GM21423 (cell line): ENCODE measurements at regions not wholly inside any gene's neighbourhood (a gene's known extent, or its start where the extent isn't known, plus 50 kb on each side); places are given as distances from the start of the nearest gene placed in this dataset.
"Not testable (repeated sequence)": the region's sequence is repeated elsewhere in the genome, so short reads cannot be mapped to it uniquely, and the experiment has no call there.

Experiments
- ATAC-seq: cut with Tn5 transposase; IDR thresholded peaks from one replicate; pipeline ENCODE4 v1.9.1; 2021; ENCODE audit warnings: mild to moderate bottlenecking, moderate library complexity; ENCODE audit not compliant: unreplicated experiment

- no peak for ATAC-seq
These were observed 162.5 kb upstream of the SOX2 start for GRCh38 chr3:181549266-181549665.

GRCh38 chr3:181541414-181541813 lies 170.3 kb upstream of the SOX2 start:
- no peak for ATAC-seq

GRCh38 chr3:181534781-181535221 lies 176.9 kb upstream of the SOX2 start:
- no peak for ATAC-seq

GRCh38 chr3:181533811-181534210 lies 177.9 kb upstream of the SOX2 start:
- ATAC-seq, result no peak

- ATAC-seq, result no peak
These were observed 181.1 kb upstream of the SOX2 start for GRCh38 chr3:181530584-181530983.

- no peak for ATAC-seq
These were observed 189.9 kb upstream of the SOX2 start for GRCh38 chr3:181521831-181522230.

- no peak for ATAC-seq
These were observed 193.5 kb upstream of the SOX2 start for GRCh38 chr3:181518222-181518621.

- ATAC-seq, result no peak
These were observed 198.9 kb upstream of the SOX2 start for GRCh38 chr3:181512787-181513186.

- no peak for ATAC-seq
These were observed 201.2 kb upstream of the SOX2 start for GRCh38 chr3:181510500-181510899.

GRCh38 chr3:181497358-181497757 lies 214.4 kb upstream of the SOX2 start:
- no peak for ATAC-seq

GRCh38 chr3:181493423-181493822 lies 218.3 kb upstream of the SOX2 start:
- no peak for ATAC-seq

- ATAC-seq, result no peak
These were observed 223.2 kb upstream of the SOX2 start for GRCh38 chr3:181488536-181488935.

GRCh38 chr3:181487236-181487978 lies 224.3 kb upstream of the SOX2 start:
- no peak for ATAC-seq

- ATAC-seq, result no peak
These were observed 225.4 kb upstream of the SOX2 start for GRCh38 chr3:181486141-181486885.

GRCh38 chr3:181484026-181484425 lies 227.7 kb upstream of the SOX2 start:
- ATAC-seq, result no peak

GRCh38 chr3:181475146-181475545 lies 236.6 kb upstream of the SOX2 start:
- not testable (repeated sequence) for ATAC-seq

- ATAC-seq, result no peak
These were observed 241.4 kb upstream of the SOX2 start for GRCh38 chr3:181470349-181470748.

- no peak for ATAC-seq
These were observed 247.6 kb upstream of the SOX2 start for GRCh38 chr3:181464033-181464694.

- no peak for ATAC-seq
These were observed 250.3 kb upstream of the SOX2 start for GRCh38 chr3:181461381-181461780.

- no peak for ATAC-seq
These were observed 252.2 kb upstream of the SOX2 start for GRCh38 chr3:181459516-181459915.

GRCh38 chr3:181458857-181459256 lies 252.9 kb upstream of the SOX2 start:
- ATAC-seq, result no peak

GRCh38 chr3:181457756-181458155 lies 254.0 kb upstream of the SOX2 start:
- ATAC-seq, result no peak
